BJ (cell line): ENCODE measurements at regions not wholly inside any gene's neighbourhood (a gene's known extent, or its start where the extent isn't known, plus 50 kb on each side); places are given as distances from the start of the nearest gene placed in this dataset.

ENCODE experiments used
- CTCF ChIA-PET: fragments of 350-600 bp; formaldehyde crosslinking; extraction: SDS; loops from one replicate; lab custom pipeline; 2021; ENCODE audit warnings: antibody characterized with exemption, inconsistent platforms; lab: Yijun Ruan, JAX
- POLR2A ChIA-PET: fragments of 300-600 bp; sonication (Branson Sonifier 250); formaldehyde crosslinking; extraction: SDS; loops from one replicate; lab custom pipeline; 2021; ENCODE audit warnings: antibody characterized with exemption; lab: Charles Lee
- DNase-seq: peaks from one replicate; pipeline ENCODE4 v3.0.0-alpha.2; 2011; ENCODE audit warnings: low read depth
- H3K27me3 ChIP-seq: 2 replicates; pipeline ENCODE4 v1.6.0; 2011; ENCODE audit warnings: low read length; ENCODE audit not compliant: control insufficient read depth, insufficient read depth
- H3K36me3 ChIP-seq: 2 replicates; pipeline ENCODE4 v1.5.1; 2011; ENCODE audit warnings: low read length; ENCODE audit not compliant: control insufficient read depth, insufficient read depth
- H3K4me3 ChIP-seq: 2 replicates; pipeline ENCODE4 v1.5.1; 2011; ENCODE audit warnings: low read depth, mild to moderate bottlenecking, control low read depth, low read length
- CTCF ChIP-seq: IDR thresholded peaks from 2 replicates; pipeline ENCODE4 v1.5.1; 2011; ENCODE audit warnings: low read depth, mild to moderate bottlenecking, control low read depth, inconsistent platforms, low read length, moderate library complexity; ENCODE audit not compliant: insufficient read depth

GRCh38 chr12:107963635-107964034 lies 165.5 kb upstream of the WSCD2 start:
- POLR2A ChIA-PET, result no interaction called here
- no peak overlapping the region for H3K4me3 ChIP-seq
- CTCF ChIA-PET, result no interaction called here
- H3K36me3 ChIP-seq, result no peaks in the 10 kb centered on the region
- no peak for DNase-seq
- no peak for TF ChIP-seq CTCF
- H3K27me3 ChIP-seq, result no peaks in the 10 kb centered on the region

- DNase-seq, result no peak
- no peak for TF ChIP-seq CTCF
- H3K4me3 ChIP-seq, result no peak overlapping the region
- POLR2A ChIA-PET, result no interaction called here
- H3K36me3 ChIP-seq, result no peaks in the 10 kb centered on the region
- CTCF ChIA-PET, result no interaction called here
- no peaks in the 10 kb centered on the region for H3K27me3 ChIP-seq
Measured at GRCh38 chr12:107967170-107967569, 161.9 kb upstream of the WSCD2 start.

GRCh38 chr12:107973950-107974349 lies 155.1 kb upstream of the WSCD2 start:
- Histone ChIP-seq H3K27me3 (no peaks in the 10 kb centered on the region), H3K36me3 (no peaks in the 10 kb centered on the region), H3K4me3 (no peak overlapping the region)
- CTCF ChIA-PET, result no interaction called here
- no peak for DNase-seq
- TF ChIP-seq CTCF, result no peak
- POLR2A ChIA-PET, result no interaction called here

- Histone ChIP-seq H3K4me3 (no peak overlapping the region), H3K27me3 (no peaks in the 10 kb centered on the region), H3K36me3 (no peaks in the 10 kb centered on the region)
- ChIA-PET POLR2A (no interaction called here), CTCF (no interaction called here)
- no peak for TF ChIP-seq CTCF
- DNase-seq, result no peak
Measured at GRCh38 chr12:107976331-107976730, 152.8 kb upstream of the WSCD2 start.

- POLR2A ChIA-PET, result no interaction called here
- CTCF ChIA-PET, result interaction anchor here (1.4 kb wide), 1 partner anchor 13 kb away, joined by 3 read pairs; no protein-coding TSS in a partner anchor
- no peak for TF ChIP-seq CTCF
- H3K36me3 ChIP-seq, result no peaks in the 10 kb centered on the region
- no peak for DNase-seq
- H3K27me3 ChIP-seq, result no peaks in the 10 kb centered on the region
- H3K4me3 ChIP-seq, result no peak overlapping the region
Measured at GRCh38 chr12:107978201-107978600, 150.9 kb upstream of the WSCD2 start.
